HEK293T (cell line): ENCODE measurements at regions not wholly inside any gene's neighbourhood (a gene's known extent, or its start where the extent isn't known, plus 50 kb on each side); places are given as distances from the start of the nearest gene placed in this dataset.

Experiments
- ELF4 ChIP-seq: fragments of 450-650 bp; IDR thresholded peaks from 2 replicates; pipeline ENCODE4 v1.6.1; 2017; ENCODE audit warnings: antibody characterized with exemption
- FOXA1 ChIP-seq: fragments of 450-650 bp; IDR thresholded peaks from 2 replicates; pipeline ENCODE4 v1.6.1; 2016; ENCODE audit warnings: mild to moderate bottlenecking
- FOXK2 ChIP-seq: fragments of 450-650 bp; IDR thresholded peaks from 2 replicates; pipeline ENCODE4 v1.6.1; 2016; ENCODE audit warnings: mild to moderate bottlenecking
- SP1 ChIP-seq: fragments of 450-650 bp; IDR thresholded peaks from 2 replicates; pipeline ENCODE4 v1.6.1; 2017
- SUZ12 ChIP-seq: fragments of 450-650 bp; IDR thresholded peaks from 2 replicates; pipeline ENCODE4 v1.6.1; 2016; ENCODE audit warnings: mild to moderate bottlenecking
- ZNF384 ChIP-seq: fragments of 450-650 bp; IDR thresholded peaks from 2 replicates; pipeline ENCODE4 v1.6.1; 2016

GRCh38 chr5:56610093-56610698 is 205.2 kb upstream of the MAP3K1 start:
- TF ChIP-seq ELF4 (no peak), FOXK2 (no peak), FOXA1 (no peak), SUZ12 (no peak), SP1 (no peak), ZNF384 (no peak)
